BE2C (cell line): ENCODE measurements at regions not wholly inside any gene's neighbourhood (a gene's known extent, or its start where the extent isn't known, plus 50 kb on each side); places are given as distances from the start of the nearest gene placed in this dataset.

ENCODE experiments used
- DNase-seq: peaks from one replicate; pipeline ENCODE4 v3.0.0-alpha.2; 2020
- H3K27me3 ChIP-seq: fragments of 250-450 bp; sonication (Bioruptor Pico); 2 replicates; pipeline ENCODE4 v1.5.1; 2020; ENCODE audit warnings: mild to moderate bottlenecking
- H3K36me3 ChIP-seq: fragments of 250-450 bp; sonication (Bioruptor Pico); 2 replicates; pipeline ENCODE4 v1.5.1; 2020; ENCODE audit warnings: mild to moderate bottlenecking
- H3K4me1 ChIP-seq: fragments of 250-450 bp; sonication (Bioruptor Pico); 2 replicates; pipeline ENCODE4 v1.5.1; 2020
- H3K4me3 ChIP-seq: 2 replicates; pipeline ENCODE4 v1.5.1; 2011; ENCODE audit warnings: low read depth, low read length
- H3K9me3 ChIP-seq: fragments of 250-450 bp; sonication (Bioruptor Pico); 2 replicates; pipeline ENCODE4 v1.5.1; 2020
- TF ChIP-seq, protein P1 (sequence below): IDR thresholded peaks from 2 replicates; pipeline ENCODE4 v1.5.1; 2012; ENCODE audit warnings: mild to moderate bottlenecking, low read depth, low read length

- H3K4me3 ChIP-seq: no peak overlapping the region
Measured at GRCh38 chr22:49360746-49361145, 466.9 kb downstream of the BRD1 start.

DNA sequence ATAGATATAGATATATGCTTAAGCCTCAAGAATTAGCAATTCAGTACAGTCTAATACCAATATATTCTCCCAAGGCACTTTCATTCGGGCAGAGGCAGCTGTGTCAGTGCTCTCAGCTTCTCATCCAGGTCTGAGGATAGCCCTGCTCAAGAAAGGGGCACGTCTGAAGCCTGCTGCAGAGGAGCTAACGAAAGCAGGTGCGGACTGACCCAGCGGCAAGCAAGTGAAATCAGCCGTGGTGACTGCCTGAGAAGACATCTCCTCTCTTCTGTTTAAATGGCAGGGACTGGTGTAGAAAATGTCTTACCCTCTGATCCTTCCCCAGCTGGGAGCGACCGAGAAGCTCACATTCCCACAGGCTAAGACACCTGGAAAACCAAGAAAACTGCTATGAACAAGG is 468.6 kb downstream of the BRD1 start:
- Histone ChIP-seq H3K4me3 (no peak overlapping the region), H3K27me3 (no peaks in the 10 kb centered on the region), H3K4me1 (no peaks in the 10 kb centered on the region)

More at GRCh38 chr22:49360746-49361145, 466.9 kb downstream of the BRD1 start:
- H3K9me3 ChIP-seq: no peaks in the 10 kb centered on the region
- H3K4me1 ChIP-seq: no peaks in the 10 kb centered on the region
- TF ChIP-seq, protein P1, sequence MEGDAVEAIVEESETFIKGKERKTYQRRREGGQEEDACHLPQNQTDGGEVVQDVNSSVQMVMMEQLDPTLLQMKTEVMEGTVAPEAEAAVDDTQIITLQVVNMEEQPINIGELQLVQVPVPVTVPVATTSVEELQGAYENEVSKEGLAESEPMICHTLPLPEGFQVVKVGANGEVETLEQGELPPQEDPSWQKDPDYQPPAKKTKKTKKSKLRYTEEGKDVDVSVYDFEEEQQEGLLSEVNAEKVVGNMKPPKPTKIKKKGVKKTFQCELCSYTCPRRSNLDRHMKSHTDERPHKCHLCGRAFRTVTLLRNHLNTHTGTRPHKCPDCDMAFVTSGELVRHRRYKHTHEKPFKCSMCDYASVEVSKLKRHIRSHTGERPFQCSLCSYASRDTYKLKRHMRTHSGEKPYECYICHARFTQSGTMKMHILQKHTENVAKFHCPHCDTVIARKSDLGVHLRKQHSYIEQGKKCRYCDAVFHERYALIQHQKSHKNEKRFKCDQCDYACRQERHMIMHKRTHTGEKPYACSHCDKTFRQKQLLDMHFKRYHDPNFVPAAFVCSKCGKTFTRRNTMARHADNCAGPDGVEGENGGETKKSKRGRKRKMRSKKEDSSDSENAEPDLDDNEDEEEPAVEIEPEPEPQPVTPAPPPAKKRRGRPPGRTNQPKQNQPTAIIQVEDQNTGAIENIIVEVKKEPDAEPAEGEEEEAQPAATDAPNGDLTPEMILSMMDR: no peak
- H3K27me3 ChIP-seq: no peaks in the 10 kb centered on the region
- H3K36me3 ChIP-seq: no peaks in the 10 kb centered on the region
- no peak for DNase-seq

DNA sequence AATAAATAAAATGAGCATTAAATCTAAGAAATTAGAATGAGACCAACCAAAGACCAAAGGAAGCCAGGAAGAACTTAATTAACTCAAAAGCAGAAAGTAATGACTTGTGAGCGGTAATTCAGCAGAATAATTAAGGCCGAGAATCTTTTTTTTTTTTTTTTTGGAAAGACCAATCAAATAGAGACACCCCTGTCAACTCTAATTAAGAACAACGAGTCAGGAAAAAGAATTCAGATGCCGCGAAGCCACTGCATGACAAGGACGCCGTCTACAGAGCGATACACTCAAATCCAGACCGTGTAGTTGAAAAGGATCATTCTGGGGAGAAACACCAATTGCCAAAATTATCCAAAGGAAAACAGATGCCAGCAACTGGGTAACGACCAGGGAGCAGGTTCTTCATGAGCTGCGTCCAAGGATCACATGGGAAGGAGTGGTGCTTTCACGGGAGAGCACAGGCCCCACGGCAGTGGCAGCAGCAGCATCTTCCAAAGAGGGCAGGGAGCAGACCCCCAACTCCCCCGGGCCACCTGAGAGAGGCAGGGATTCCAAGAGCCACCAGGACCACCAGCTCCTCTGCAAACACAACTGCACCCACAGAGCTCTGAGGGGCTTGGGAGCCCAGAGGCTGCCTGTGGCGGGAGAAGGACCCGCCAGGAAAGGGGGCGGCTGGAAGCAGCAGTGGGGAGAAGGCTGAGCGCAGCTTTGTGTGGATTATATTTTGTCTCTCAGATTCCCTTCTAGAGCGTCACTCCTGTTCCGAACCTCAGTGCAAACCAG is 469.8 kb downstream of the BRD1 start:
- TF ChIP-seq, protein P1: no peak
- DNase-seq: no peak
- Histone ChIP-seq H3K4me1 (no peaks in the 10 kb centered on the region), H3K27me3 (no peaks in the 10 kb centered on the region), H3K4me3 (no peak overlapping the region), H3K36me3 (no peaks in the 10 kb centered on the region), H3K9me3 (no peaks in the 10 kb centered on the region)

More for the DNA sequence above, 468.6 kb downstream of the BRD1 start:
- no peak for DNase-seq
- Histone ChIP-seq H3K9me3 (no peaks in the 10 kb centered on the region), H3K36me3 (no peaks in the 10 kb centered on the region)
- TF ChIP-seq, protein P1: no peak

DNA sequence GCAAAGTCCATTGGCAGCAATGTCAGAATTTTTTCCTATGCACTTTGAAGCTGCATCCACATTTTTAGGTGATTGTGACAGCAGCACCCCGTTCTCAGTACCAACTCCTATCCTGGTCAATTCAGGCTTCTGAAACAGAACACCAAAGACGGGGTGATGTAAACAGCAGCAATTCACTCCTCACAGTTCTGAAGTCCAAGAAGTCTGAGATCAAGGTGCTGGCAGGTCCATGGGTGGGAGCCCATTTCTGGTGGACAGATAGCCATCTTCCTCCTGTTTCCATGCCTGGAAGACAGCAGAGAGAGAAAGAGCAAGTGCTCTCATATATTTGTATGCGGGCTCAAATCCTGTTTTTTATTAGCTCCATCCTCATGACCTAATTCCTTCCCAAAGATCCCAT is 471.2 kb downstream of the BRD1 start:
- no peaks in the 10 kb centered on the region for H3K36me3 ChIP-seq
- no peak overlapping the region for H3K4me3 ChIP-seq
- H3K27me3 ChIP-seq: no peaks in the 10 kb centered on the region
- no peaks in the 10 kb centered on the region for H3K9me3 ChIP-seq
- TF ChIP-seq, protein P1: no peak
- no peak for DNase-seq
- H3K4me1 ChIP-seq: no peaks in the 10 kb centered on the region

GRCh38 chr22:49355211-49355920 is 472.3 kb downstream of the BRD1 start:
- TF ChIP-seq, protein P1: no peak
- Histone ChIP-seq H3K27me3 (no peaks in the 10 kb centered on the region), H3K36me3 (no peaks in the 10 kb centered on the region), H3K4me3 (no peak overlapping the region), H3K4me1 (no peaks in the 10 kb centered on the region), H3K9me3 (no peaks in the 10 kb centered on the region)
- DNase-seq: no peak
